Activated T-cell treated with anti-CD3 and anti-CD28 coated beads, Interleukin-2, amount 50 U/mL, for 48 hours (primary cell): ENCODE measurements at regions not wholly inside any gene's neighbourhood (a gene's known extent, or its start where the extent isn't known, plus 50 kb on each side); places are given as distances from the start of the nearest gene placed in this dataset.
A peak's percentile ranks its signal among the peaks of the same experiment; 100 is the strongest.

ENCODE experiments used
- DNase-seq, 2 experiments: peaks; one replicate each; pipeline ENCODE4 v3.0.0-alpha.2; 2020

GRCh38 chr16:85162478-85163277, 50.4 kb upstream of the CIBAR2 start:
- no peak for DNase-seq

DNA sequence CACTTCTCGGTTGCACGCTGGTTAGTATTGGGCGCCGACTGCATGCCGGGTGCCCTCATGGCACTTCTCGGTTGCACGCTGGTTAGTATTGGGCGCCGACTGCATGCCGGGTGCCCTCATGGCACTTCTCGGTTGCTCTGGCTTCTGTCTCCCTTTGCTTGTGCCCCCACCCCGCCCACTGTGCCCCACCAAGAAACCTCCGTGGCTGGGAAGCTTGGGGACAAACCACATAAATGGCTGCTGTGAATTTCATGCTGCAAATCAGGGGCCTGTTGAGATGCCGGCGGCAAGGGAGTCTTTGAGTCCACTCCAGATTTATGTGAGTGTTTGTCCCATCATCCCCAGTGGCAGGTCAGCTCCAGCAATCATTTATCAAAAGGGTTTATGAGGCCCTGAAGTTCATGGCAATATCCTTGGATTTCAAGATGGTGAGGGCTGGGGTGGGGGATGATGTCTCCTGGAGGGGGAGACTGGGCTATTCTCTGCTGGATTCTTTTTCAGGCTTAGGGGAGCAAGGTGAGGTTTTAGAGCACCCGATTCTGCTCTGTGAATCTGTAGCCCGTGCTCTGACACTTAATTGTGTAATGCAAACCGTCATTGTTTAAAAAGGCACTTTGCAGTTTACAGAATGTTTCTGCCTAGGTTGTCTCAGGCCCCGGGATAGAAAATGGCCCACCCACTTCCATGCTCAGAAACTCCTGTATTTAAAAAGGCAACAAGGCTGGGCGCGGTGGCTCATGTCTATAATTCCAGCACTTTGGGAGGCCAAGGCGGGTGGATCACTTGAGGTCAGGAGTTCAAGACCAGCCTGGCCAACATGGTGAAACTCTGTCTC, 51.2 kb upstream of the CIBAR2 start:
- DNase-seq, result no peak

DNA sequence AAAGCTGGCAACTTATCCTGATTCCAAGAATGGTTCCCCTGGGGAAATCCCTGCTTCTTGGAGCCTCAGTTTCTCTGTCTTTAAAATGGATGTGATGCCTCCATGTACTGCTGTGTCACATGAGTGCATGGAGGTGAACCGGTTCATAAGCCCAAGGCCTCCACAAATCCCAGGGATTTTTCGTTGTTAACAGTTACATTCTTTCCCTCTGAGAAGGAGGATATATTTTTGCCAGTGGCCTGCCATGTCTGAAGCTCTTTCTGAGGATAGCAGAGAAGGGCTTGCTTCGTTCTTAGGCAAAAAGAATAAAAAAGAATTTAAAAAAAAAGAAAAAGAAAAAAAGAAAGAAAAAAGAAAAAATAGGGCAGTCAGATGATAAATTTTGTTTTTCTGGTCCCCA, 52.2 kb upstream of the CIBAR2 start:
- no peak for DNase-seq

GRCh38 chr16:85164838-85165516, 52.7 kb upstream of the CIBAR2 start:
- DNase-seq, result no peak

DNA sequence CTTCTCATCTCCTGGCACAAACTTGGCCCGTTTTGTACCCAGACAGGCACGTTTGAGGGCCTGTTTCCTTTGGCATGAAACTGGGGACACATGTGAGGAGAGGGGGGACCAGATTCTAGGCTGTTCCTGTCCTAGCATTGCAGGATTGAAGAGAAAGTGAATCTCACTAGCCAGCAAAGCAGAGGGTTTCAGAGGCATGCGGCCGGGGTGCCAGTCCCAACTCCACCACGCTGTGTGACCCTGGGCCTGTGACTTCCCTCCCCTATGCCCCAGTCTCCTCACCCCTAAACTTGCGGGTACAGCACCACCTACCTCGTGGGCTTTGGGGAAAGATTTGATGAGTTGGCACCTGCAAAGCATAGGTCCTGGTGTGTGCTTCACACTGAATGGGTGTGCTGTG, 53.5 kb upstream of the CIBAR2 start:
- no peak for DNase-seq

GRCh38 chr16:85166281-85166680, 54.0 kb upstream of the CIBAR2 start:
- DNase-seq, result no peak

GRCh38 chr16:85166699-85167588, 54.7 kb upstream of the CIBAR2 start:
- DNase-seq, result no peak

- DNase-seq, result no peak
Measured at GRCh38 chr16:85167589-85168537, 55.6 kb upstream of the CIBAR2 start.

GRCh38 chr16:85168732-85169256, 56.5 kb upstream of the CIBAR2 start:
- DNase-seq, result no peak

- DNase-seq, result peak in 1 of 2 experiments; percentile 40
Measured at GRCh38 chr16:85169333-85170065, 57.2 kb upstream of the CIBAR2 start.

DNA sequence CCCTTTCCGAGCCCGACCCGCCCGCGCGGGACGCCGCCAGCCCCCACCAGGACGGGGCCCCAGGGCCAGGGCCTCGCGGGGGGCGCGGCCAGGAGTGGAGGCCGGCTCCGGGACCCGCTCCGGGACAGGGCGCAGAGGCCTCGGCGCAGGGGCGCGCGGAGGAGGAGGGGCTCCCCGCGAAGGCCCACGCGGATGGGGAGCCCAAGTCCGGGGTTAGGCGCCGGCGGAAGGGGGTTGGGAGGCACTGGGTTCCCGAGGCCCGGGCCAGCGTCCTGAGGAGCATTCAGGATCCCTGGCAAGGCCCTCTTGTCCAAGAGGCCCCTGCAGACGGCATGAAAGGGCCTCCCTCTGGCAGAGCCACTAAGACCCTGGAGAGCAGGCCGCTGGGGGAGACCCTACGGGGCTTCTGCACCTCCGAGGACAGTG, 57.8 kb upstream of the CIBAR2 start:
- DNase-seq, result no peak

GRCh38 chr16:85170590-85171003, 58.3 kb upstream of the CIBAR2 start:
- DNase-seq, result no peak

- DNase-seq, result no peak
Measured at GRCh38 chr16:85171004-85171758, 58.9 kb upstream of the CIBAR2 start.

DNA sequence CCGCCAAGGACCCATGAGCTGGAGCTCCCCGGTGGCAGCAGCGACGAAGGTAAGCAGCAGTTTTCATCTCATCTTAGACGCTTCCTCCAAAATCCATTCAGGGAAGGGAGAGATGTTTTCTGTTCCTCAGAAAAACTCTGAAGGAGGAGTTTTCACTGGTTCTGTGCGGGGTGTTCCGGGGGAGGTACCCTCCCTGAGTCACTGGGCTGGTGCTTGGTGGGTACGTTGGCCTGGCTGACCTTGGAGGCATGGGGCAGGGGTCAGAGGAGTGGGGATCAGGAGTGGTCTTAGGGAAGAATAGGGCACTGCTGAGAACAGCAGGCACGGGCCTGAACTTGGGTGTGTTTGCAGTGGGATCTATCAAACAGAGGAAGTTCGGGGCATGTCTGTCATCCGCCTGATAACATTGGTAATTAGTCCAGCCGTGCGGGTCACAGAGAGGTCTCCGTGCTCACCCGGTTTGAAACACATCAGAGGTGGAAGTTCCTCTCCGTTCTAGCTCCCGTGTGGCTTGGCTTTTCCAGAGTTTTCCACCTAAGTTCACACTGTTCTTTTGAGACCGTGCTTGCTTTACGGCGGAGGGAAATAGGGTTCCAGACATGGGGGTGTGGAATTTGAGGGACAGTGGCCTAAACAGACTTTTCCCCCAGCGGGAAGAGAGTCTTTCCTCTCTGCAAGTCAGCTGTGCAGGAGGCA, 59.6 kb upstream of the CIBAR2 start:
- no peak for DNase-seq

- no peak for DNase-seq
Measured at GRCh38 chr16:85172455-85173145, 60.3 kb upstream of the CIBAR2 start.

- no peak for DNase-seq
Measured at GRCh38 chr16:85173146-85173980, 61.1 kb upstream of the CIBAR2 start.
